ENCODE measurements at regions not wholly inside any gene's neighbourhood (a gene's known extent, or its start where the extent isn't known, plus 50 kb on each side); places are given as distances from the start of the nearest gene placed in this dataset.
"Not testable (repeated sequence)": the region's sequence is repeated elsewhere in the genome, so short reads cannot be mapped to it uniquely, and the experiment has no call there.

GRCh38 chr7:78862-79261 is 113.5 kb upstream of the FAM20C start:
- TF ChIP-seq YY1 (IDR thresholded peaks at IDR 0.05; ENCODE audit: low read depth); CTCF (IDR thresholded peaks at IDR 0.05); CHD2 (IDR thresholded peaks at IDR 0.05; ENCODE audit: low read length, partially characterized antibody); USF2 (IDR thresholded peaks at IDR 0.05; ENCODE audit: borderline replicate concordance, low read depth, low read length); JUND (IDR thresholded peaks at IDR 0.05); GABPA (IDR thresholded peaks at IDR 0.05; ENCODE audit: low read depth); RAD21 (IDR thresholded peaks at IDR 0.05; ENCODE audit: low read length): not testable (repeated sequence)
